ENCODE measurements at regions not wholly inside any gene's neighbourhood (a gene's known extent, or its start where the extent isn't known, plus 50 kb on each side); places are given as distances from the start of the nearest gene placed in this dataset.

- Histone ChIP-seq H3K79me1 (ENCODE audit: low read depth in 1 of 2, low read length in 2 of 2) (no peaks in the 10 kb centered on the region), H3K4ac (ENCODE audit: low read depth, low read length) (peak overlapping the region; percentile 87), H3K14ac (replicated peaks; ENCODE audit: low read depth, low read length) (peak overlapping the region; percentile 40; the same call in 1 of the 2 replicates), H3K4me1 (ENCODE audit: control insufficient read depth, insufficient read depth, low read length) (peaks cover 2% of the 10 kb centered on the region; the same call in 1 of the 2 replicates), H4K20me1 (ENCODE audit: insufficient read depth, low read length) (no peaks in the 10 kb centered on the region), H3K9ac (ENCODE audit: low read depth, low read length) (no peak overlapping the region), H3K9me3 (ENCODE audit: control insufficient read depth, insufficient read depth, low read length) (no peaks in the 10 kb centered on the region), H4K5ac (ENCODE audit: low read depth, low read length) (no peak overlapping the region; the same call in 1 of the 2 replicates), H2AFZ (replicated peaks; ENCODE audit: low read length, poor library complexity) (peak overlapping the region; percentile 72), H3K9me1 (ENCODE audit: insufficient read depth, low read length) (no peaks in the 10 kb centered on the region), H3K23ac (ENCODE audit: low read depth, low read length) (peak overlapping the region; percentile 73), H4K91ac (ENCODE audit: insufficient read depth, low read depth, low read length) (peak overlapping the region; percentile 84), H3K18ac (ENCODE audit: low read depth, low read length) (peak overlapping the region; percentile 72; the same call in 1 of the 2 replicates), H3K56ac (ENCODE audit: extremely low read depth, insufficient read depth, low read length) (peak overlapping the region; percentile 80), H3K27ac (ENCODE audit: insufficient read depth, low read length) (peak overlapping the region; percentile 67), H3K27me3 (ENCODE audit: control insufficient read depth, insufficient read depth, low read length) (no peaks in the 10 kb centered on the region), H3K4me3 (ENCODE audit: insufficient read depth, low read depth, low read length) (no peak overlapping the region), H2BK20ac (ENCODE audit: low read depth, low read length) (peak overlapping the region; percentile 95), H2AK5ac (ENCODE audit: low read depth, low read length) (peak overlapping the region; percentile 67), H2BK15ac (ENCODE audit: low read depth, low read length) (peak overlapping the region; percentile 34; the same call in 1 of the 3 replicates), H2BK120ac (ENCODE audit: low read depth, low read length) (peak overlapping the region; percentile 94), H3K36me3 (ENCODE audit: control insufficient read depth, insufficient read depth, low read length) (no peaks in the 10 kb centered on the region), H4K8ac (ENCODE audit: low read depth in 2 of 2, low read length in 2 of 2) (peak overlapping the region; percentile 65 to 88; a peak in 3 of 4 replicates), H3K4me2 (ENCODE audit: low read depth, low read length) (no peak overlapping the region), H2BK5ac (ENCODE audit: low read depth, low read length, poor library complexity, severe bottlenecking) (peak overlapping the region; percentile 93), H2AK9ac (replicated peaks; ENCODE audit: low read depth, low read length, poor library complexity) (peak overlapping the region; percentile 55)
- ChIA-PET POLR2A (ENCODE audit: unreplicated experiment) (no interaction called here), CTCF (interaction anchor here (0.7 kb wide), 1 partner anchor 10 kb away, joined by 3 read pairs; no protein-coding TSS in a partner anchor)
- dilution Hi-C loops (cut with HindIII; ENCODE audit: low sequenced_read_pairs, unreplicated experiment): no loop called here
- ATAC-seq (ENCODE audit: low read depth): peak; percentile 13; the same call in 1 of the 2 replicates
- BruUV-seq (replicated peaks): no TSS peak
- WGBS, 2 experiments (ENCODE audit: extremely low coverage in 2 of 2, insufficient read length in 1 of 2): no CpG with 5 or more reads among the region's 4 CpGs
- in situ Hi-C loops (cut with MboI; ENCODE audit: low sequenced_read_pairs): loop anchor here (25.0 kb wide), 1 partner anchor 168 kb away; no protein-coding TSS in a partner anchor
- peak; percentile 8 for DNase-seq
- intact Hi-C loops (cut with micrococcal nuclease): no loop called here
- TF ChIP-seq MAFK (IDR thresholded peaks at IDR 0.05; ENCODE audit: low read depth, low read length): no peak
- no peak for TF ChIP-seq RFX5 (IDR thresholded peaks at IDR 0.05; ENCODE audit: low read depth, low read length)
- no peak for TF ChIP-seq SMC3 (IDR thresholded peaks at IDR 0.05; ENCODE audit: low read depth, low read length)
- TF ChIP-seq USF2 (IDR thresholded peaks at IDR 0.05; ENCODE audit: low read depth, low read length): no peak
- TF ChIP-seq CTCF (conservative IDR thresholded peaks at IDR 0.05; ENCODE audit: low read depth, low read length): no peak
Measured at GRCh38 chrX:141469469-141469868, 115.1 kb downstream of the SPANXA1 start.
